Fibroblast of skin of scalp (primary cell): ENCODE measurements at regions not wholly inside any gene's neighbourhood (a gene's known extent, or its start where the extent isn't known, plus 50 kb on each side); places are given as distances from the start of the nearest gene placed in this dataset.

ENCODE experiments used
- DNase-seq: peaks from one replicate; pipeline ENCODE4 v3.0.0-alpha.2; 2013

DNA sequence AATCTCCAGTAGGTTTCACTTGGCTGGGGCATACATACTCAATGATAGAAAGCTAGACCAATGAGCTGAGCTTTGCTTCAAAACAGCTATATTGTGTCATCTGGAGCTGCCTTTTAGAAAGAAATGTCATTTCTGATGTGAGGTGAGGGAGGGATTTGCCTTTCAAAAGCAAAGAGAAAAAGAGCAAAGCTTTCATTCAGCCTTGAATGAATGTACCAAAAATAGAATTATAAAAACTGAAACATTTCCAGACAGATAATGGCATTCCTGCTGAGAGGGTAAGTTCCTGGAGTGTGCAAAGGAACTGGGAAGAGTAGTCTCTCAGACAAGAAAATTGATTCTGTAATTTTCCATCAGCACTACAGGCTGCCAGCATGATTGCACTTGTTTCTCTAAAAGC lies 710.0 kb downstream of the LRFN5 start:
- no peak for DNase-seq

DNA sequence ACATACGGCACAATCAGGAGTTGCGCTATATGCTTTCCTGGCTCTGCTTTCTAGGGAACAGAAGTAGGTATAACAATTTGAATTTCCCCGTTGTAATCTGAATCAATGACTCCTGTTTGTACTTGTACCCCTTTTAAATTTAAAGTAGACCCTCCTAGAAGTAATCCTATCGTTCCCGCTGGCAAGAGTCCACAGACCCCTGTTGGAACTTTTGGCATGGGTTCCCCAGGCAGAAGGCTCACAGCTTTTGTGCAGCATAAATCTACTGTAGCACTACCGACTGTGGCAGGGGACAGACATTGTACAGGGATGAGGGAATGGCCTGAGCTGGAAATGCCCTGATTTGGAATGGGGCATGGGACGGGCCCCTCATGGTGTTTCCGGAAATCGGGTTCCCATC lies 705.2 kb downstream of the LRFN5 start:
- no peak for DNase-seq

DNA sequence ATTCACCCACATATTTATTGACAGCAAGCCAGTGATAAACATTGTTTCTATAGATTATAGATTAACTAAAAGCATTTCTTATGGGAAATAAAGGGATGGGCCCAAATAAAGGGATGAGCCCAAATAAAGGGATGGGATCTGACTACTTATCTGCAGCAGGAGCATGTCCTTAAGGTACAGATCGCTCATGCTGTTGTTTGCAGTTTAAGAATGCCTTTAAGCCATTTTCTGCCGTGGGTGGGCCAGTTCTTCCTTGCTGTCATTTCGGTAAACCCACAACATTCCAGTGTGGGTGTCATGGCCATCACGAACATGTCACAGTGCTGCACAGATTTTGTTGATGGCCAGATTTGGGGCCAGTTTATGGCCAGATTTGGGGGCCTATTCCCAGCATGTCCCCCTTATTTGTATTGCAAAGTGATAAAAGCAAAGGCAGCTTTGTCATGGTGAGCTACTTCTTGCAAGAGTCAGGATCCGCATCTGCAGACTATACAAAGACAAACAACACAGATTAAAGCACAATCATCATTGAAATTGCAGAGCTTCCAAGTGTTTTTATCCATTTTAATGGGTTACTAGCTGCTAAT lies 700.7 kb downstream of the LRFN5 start:
- DNase-seq, result no peak

DNA sequence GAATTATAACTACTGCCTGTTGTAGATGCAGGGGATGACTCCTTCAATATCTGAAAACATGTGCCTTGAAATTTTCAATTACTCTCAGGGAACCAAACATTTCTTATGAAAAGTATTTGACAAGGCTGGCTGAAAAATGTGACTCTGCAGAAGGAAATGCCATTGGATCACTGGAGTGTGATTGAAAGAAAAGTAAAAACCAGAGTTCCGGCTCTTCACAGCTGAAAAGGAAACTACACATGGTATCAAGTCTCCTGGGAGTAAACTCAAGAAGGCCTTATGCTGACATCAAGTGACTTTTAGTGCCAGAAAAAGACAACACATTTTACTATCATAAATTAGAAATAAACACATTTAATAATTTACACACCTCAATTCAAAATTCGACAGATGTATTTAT lies 693.0 kb downstream of the LRFN5 start:
- peak; percentile 29 for DNase-seq

DNA sequence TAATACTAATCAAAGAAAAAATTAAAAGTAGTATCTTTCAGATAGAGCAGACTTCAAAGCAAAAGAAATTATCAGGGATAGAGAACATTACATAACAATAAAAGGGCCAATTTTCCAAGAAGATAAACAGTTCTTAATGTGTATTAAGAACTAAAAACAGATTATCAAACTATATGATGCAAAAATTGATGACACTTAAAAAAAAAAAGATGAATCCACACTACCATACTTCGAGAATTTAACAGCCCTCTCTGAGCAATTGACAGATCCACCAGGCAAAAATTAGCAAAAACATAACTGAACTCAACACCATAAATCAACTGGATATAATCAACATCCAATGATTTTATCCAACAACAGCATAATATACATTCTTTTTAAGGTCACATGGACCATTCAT lies 686.5 kb downstream of the LRFN5 start:
- DNase-seq, result no peak

DNA sequence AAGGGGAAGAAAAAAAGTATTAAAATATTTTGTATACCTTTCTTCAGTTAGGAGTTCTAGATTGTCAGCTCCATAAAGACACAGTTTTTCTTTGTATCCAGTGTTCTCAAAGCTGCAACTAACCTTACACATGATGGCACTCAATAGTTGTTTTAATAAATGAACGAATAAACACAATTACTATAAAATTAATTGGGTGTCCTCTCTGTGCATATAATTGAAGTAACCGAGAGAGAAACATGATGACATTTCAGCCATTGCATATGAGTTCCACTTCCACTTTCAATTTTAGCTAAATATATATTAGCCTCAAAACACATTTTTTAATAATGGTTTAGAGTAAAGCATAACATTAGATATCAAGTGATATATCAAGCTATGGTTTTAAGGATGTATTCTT lies 671.2 kb downstream of the LRFN5 start:
- no peak for DNase-seq

DNA sequence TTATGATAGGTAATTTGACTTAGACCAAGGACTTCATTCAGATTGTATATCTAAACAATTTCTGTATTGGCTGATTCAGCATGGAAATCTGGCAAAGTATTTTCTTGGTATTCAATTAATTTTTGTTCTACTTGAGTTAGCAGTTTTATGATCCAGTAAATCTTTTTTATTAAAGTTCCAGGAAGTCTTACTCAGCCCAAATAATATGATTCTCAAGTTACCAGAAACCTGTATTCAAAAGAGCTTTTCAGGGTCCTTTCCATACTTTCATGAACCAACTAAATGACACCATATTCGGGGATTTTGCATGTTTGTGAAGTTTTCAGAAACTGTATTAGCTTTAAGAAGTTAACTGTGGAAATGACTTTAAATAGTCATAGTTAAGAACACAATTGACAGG lies 662.6 kb downstream of the LRFN5 start:
- no peak for DNase-seq

DNA sequence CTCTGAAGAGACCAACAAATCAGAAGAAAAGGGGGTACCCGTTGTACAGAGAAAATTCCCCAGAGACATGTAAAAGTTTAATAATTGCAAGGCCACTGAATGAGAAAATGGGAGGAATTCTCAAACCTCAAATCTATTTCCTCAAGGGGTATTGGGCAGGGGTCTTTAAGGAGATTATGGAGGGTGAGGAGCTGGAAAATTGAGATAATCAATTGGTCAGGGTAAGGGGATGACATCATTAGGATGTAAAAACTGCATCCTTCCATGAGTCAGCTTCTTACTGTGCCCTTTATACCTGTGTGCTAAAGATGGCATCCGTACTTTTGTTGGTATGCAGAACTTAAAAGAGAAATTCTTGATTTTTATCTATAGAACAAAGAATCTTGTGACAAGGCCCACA lies 641.5 kb downstream of the LRFN5 start:
- no peak for DNase-seq

DNA sequence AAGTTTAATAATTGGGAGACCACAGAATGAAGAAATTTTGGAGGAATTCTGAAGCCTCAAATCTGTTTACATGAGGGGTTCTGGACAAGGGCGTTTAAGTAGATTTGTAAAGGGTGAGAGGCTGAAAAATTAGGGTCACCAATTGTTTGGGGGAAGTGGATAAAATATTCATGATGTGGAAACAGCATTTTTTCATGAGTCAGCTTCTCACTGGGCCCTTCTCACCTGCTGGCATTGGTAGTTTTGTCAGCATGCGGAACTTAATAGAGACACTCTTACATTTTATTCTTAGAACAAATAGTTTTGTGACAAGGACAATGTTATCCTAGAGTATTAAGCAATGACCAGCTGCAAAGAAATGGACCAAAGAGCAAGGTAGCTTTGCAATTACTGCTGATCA lies 634.4 kb downstream of the LRFN5 start:
- DNase-seq, result no peak

DNA sequence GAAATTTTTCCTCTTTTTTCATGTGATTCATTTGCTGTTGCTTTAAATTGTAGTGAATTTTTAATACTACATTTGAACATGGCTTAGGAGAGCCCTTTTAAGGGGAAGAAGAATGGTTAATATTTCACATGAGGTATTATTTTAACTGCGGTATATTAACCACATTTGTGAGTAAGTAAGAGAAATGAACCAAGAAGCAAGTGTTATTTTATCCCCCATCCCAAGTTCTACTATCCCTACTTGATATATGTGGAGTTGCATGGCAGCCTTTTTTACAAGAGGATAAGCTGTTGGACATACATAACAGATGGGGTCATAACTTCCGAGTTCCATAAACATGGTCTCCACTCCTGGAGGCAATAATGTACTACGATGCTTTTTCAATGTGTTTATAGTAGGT lies 623.3 kb downstream of the LRFN5 start:
- no peak for DNase-seq

DNA sequence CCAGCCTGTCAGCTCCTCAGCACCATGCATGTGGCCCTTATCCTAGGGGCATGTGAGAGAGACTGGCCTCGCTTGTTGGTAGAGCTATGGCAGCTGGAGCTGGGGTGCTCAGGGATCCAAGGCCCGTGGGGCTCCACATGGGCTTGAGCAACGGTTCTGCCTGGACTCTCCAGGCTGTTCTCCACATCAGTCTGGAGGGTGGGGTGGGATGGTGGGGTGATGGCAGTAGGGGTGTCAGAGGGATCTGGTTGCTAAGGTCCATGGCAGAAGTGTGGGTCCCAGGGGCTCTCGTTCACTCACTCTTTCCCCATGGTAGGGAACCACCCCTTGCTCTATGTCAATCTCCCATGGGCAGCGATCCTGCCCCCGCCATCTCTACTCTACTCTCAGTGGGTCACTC lies 622.6 kb downstream of the LRFN5 start:
- no peak for DNase-seq

DNA sequence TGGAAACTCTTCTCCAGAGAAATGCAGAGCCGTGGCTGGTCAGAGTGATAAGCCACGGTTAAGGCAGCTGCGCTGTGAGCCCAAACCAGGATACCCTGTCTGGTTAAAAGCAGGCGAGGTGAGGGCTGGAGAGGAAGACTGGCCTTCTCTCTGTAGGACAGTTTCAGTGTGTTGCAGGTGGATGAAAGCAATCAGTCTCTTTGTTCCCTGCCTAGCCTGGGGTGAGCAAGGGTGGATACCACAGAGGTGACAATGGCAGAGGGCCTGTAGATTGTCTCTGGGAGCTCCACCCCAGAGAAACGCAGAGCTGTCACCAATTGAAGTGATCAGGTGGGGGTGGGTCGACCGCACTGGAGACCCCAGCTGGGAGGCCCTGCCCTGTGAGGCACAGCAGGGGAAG lies 621.9 kb downstream of the LRFN5 start:
- no peak for DNase-seq

DNA sequence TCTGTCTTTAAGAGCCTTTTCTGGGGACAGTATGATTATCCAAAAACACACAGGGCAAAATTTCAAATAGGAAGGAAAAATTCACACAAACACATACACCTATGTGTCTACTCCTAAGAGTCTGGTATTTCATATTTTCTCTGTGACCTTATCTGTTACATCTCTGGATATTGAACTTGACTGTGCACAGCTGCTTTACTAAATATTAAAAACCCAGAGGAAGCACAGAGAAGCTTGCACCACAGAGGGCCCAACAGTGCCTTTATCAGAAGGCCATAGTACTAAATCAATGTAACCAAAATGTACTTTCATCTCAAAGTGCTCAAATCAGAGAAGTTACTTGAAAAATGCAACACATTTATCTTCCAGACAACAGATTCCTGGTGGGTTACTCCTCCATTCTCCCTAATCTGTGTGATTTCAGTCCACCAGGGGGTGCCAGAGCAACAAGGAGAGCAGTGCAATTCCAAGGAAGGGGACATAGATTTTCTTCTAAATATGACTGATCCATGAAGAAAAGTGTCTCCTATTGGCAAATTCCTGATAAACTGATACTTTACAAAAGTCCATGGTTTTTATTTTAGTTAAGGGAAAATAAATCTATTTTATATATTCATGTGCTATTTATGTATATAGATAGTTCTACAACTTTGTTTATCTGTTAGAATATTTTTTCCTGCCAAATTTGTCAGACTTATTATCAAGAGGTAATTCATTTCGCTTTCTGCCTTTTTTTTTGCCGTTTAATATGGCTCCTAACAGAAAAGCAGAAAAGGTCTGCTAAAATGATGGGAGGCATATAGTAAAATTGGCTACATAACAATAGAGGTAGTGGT lies 617.6 kb downstream of the LRFN5 start:
- DNase-seq, result peak; percentile 74

DNA sequence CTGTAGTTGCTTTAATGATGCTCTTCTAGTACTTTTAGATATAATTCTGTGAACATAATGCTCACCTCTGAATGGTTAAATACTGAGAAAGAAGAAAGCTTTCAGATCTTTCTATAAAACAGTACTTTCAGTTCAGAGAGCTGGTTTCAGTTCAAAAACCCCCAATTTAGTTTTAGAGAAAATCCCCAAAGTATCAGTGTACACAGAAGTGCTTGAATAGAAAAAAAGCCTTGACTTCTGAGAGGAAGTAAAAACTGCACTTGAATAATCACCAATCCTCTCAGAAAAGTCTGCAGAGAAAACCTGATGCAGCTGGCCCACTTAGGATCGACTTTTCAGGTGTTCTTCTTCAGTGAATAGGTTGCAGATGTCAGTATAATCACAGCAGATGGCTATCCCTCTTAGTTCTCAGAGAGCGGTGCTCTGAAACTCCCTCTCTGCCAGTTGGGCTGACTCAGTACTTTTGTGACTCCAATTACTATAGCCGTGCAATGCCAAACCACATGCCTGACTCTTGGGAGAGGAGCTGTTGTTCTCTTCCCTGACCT lies 616.3 kb downstream of the LRFN5 start:
- DNase-seq, result peak; percentile 60

DNA sequence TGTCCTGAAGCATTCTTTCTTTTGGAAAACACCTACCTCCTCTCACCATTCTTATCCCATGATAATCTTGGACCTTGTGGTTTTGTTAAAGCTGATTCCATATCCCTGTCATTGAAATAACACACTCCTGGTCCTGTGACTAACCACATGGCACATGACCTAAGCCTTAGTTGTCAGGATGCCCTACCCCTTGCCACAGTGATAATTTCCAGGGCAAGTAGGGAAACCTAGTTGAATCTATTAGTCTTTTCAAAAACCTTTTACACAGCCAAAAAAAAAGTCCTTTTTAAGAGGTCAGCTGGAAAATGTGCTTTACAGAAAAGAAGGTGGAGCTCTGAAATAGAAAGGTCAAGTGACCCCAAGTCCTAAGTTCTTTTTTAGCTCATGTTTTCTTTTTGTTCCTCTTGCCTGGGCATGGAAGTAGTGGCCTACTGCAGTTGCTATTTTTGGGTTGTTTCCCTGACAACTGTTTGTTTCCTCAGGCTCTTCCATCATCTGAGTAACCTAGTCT lies 608.4 kb downstream of the LRFN5 start:
- DNase-seq, result peak; percentile 60

DNA sequence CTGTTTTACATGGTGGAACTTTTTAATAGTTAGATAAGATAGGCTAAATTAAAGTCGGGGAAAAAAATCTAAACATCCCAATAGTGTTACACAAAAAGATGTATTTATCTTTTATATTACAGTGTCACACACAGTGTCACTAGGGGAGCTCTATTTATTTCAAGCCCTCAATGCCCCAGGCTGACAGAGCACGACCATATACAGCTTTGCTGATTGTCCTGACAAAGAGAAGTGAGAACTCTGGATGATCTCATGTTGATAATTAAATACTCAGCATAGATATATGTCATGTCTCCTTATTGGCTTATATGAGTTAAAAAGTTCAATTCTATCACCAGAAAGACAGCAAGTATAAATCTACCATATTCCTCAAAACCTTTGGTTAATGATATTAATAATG lies 594.3 kb downstream of the LRFN5 start:
- DNase-seq, result no peak

DNA sequence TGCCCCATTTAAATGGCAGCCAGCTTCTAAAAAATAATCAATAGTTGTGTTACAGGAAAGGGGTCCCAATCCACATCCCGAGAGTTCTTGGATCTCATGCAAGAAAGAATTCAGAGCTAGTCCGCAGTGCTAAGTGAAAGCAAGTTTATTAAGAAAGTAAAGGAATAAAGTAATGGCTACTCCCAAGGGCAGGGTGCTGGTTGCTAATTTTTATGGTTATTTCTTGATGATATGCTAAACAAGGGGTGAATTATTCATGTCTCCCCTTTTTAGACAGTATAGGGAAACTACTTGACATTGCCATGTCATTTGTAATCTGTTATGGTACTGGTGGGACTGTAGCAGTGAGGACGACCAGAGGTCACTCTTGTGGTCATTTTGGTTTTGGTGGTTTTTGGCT lies 591.3 kb downstream of the LRFN5 start:
- no peak for DNase-seq

DNA sequence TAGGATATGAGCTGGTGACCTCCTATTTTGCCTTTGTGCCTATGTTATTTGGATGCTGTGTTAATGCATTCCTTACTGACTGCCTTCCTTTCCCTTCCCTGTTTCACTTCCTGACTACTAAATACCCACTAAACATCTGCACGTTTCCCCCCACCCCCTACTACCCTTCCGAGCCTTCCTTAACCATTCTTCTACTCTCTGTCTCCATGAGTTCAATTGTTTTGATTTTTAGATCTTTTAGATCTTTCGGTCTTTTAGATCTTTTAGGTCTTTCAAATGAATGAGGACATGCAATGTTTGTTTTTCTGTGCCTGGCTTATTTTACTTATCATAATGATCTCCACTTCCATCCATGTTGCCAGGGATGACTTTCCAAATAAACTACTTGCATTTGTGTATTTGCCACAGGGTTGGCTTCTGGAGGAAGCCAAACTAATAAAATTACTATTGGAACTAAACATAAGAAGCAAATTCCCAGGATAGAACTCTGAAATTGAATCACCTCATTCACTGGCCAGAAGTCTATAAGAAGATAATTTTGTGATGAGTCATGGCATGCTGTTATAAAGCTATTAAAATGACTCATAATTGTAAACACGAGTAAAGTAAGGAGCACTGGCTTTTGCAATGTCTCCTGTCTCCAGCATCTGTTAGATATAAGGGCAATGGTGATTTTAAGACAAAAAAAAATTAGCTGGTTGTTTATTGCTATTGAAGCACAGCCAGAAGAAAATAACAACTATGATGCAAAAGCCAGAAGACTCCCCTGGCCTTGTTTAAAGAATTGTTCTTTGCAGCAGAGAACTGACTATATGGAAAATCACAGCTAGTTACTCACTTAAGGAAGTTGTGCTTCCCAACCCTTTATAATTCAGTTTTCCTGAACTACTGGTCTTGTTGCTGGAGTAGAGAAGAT lies 586.3 kb downstream of the LRFN5 start:
- peak; percentile 89 for DNase-seq

DNA sequence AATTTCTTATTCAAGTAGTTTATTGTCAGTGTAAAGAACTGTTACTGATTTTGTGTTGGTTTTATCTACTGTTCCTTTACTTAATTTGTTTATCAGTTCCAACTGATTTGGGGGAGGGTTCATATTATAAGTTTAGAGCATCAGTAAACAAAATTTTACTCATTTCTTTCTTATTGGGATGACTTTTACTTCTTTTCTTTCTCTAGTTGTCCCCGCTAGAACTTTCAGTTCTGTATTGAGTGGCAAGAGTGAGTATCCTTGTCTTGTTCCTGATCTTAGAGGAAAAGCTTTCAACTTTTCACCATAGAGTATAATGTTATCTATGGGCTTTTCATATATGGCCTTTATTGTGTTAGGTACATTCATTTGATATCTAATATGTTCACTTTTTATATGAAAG lies 584.1 kb downstream of the LRFN5 start:
- DNase-seq, result no peak

DNA sequence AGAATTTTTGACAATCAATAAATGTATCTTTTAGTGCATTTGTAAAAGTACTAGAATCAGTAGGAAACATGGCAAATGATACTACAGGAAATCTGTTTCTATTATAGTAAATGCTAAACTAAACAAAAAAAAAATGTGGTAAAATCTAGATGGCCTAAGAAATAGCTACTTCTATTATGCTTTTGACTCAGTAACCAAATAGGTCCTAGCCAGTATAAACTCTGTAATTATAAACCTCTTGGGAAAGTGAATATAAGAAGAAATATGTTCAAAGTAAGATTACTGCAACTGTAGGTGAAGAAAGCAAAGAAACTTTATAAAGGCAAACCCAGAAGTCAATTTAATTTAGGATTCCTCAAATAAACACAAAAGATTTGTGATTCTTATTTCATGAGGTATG lies 581.2 kb downstream of the LRFN5 start:
- peak; percentile 15 for DNase-seq

DNA sequence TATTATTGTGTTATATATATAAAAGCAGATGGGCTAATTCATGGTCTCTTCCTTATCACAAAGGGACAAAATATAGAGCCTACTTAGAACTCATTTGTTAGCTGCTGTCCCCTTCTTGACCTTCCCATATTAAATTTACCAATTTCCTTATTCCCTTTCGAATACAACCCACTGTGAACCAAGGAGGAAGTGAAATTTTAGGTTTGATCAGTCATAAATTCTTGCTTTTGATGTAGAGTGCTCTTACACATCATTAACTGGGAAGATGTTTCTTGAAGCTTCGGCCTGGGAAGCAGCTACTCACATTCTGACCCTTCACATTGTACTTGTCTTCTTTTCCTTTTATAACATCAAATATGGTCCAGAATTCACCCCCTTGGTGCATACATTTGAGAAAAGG lies 579.0 kb downstream of the LRFN5 start:
- DNase-seq, result no peak

DNA sequence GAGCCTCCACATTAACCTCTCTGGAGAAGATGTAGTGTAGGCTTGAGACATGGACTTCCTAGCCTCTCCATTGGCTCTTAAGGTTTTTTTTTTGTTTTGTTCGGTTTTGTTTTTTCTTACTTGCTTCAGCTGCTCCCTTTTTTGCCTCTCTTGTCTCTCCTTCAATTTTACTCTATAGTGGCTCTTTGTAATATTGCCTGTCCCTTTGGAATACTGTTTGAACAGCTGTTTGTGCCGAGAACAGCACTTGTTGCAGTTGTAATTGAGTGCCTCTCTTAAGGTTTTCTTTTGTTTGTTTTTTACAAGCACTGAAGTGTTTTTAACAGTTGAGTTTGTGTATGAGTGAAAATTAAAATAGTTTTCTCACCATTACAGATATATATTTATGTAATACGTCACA lies 567.7 kb downstream of the LRFN5 start:
- DNase-seq, result no peak

DNA sequence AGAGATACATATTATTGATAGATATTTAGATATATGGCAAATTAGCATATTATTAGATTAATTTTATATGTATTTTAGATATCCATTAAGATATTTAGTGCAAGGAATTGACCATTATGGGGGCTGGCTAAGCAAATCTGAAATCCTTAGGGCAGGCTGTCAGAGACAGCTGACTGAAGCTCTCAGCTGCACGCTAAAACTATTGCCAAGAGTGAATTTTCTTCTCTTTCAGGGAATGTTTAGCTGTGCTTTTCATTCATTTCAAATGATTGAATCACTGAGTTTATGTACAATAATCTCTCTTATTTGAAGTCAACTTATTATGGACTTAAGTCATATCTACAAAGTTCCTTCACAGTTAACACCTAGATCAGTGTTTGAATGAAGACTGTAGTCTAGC lies 566.5 kb downstream of the LRFN5 start:
- no peak for DNase-seq
